OCI-M2 (cell line): ENCODE measurements at regions not wholly inside any gene's neighbourhood (a gene's known extent, or its start where the extent isn't known, plus 50 kb on each side); places are given as distances from the start of the nearest gene placed in this dataset.
"Not testable (repeated sequence)": the region's sequence is repeated elsewhere in the genome, so short reads cannot be mapped to it uniquely, and the experiment has no call there.

Experiments
- DNase-seq: peaks from one replicate; lab custom pipeline; 2025; ENCODE audit not compliant: unreplicated experiment; lab: John Stamatoyannopoulos, UW

DNA sequence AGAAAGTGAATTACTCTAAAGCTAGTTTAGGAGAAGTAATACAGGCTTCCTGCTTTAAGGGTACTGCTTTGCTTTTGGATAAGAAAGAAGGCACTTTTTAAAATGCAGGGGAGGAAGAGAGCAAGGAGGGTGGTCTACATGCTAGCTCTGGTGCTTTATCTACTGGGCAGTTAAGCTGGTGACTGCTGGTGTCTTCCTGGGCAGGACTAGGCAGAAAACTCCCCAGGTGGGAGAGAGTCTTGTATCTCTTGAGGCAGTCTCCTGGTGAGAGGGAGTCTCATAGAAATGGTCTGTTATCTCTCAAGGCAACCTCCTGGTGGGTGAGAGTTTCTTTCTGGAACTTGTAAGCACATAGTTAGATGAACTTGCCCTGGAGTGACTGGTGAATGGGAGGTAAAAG lies 953.9 kb upstream of the GOT2 start:
- DNase-seq: no peak

DNA sequence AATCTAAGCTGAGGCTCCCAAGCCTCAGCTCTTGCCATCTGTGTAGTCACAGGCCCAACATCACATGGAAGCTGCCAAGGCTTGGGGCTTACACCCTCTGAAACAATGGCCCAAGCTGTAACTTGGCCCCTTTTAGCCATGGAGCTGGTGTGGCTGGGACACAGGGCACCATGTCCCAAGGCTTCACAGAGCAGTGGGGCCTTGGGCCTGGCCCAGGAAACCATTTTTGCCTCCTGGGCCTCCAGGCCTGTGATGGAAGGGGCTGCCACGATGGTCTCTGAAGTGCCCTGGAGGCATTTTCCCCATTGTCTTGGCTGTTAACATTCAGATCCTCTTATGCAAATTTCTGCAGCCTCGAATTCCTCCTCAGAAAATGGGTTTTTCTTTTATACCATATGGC lies 952.3 kb upstream of the GOT2 start:
- no peak for DNase-seq

DNA sequence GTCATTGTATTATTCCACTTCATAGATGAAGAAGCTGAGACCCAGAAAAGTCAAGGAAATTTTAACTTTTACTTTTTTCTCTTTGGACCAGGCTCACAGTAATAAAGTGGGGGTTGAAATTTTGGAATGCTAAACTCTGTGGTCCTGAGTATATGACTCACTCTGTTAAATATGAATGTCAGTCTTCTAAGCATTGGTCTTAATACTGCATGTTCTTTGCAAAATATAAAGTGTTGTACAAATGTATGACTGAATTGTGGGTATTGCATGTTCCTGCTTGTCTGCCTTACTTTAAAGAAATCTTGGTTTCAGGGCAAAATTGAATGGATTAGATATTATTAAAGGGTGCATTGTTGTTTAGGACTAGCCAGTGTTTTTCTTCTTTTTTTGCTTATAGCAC lies 950.8 kb upstream of the GOT2 start:
- DNase-seq: no peak

DNA sequence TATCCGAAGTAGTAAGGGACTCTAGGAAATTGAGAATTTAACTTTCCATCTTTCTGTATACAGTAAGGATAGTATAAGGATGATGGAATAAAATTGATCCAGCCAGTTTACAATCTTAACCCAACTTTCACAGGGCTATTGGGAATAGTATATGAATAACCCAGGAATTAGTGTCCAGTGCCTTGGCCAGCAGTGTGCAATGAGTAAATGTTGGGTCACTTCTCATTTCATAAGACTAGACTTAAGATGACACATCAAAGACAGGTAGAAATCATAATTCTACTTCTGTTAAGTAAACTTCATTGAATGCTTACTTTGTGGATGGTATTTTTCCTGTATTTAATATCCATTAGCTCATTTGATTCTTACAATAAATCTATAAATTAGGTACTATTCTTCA lies 949.6 kb upstream of the GOT2 start:
- DNase-seq: no peak

DNA sequence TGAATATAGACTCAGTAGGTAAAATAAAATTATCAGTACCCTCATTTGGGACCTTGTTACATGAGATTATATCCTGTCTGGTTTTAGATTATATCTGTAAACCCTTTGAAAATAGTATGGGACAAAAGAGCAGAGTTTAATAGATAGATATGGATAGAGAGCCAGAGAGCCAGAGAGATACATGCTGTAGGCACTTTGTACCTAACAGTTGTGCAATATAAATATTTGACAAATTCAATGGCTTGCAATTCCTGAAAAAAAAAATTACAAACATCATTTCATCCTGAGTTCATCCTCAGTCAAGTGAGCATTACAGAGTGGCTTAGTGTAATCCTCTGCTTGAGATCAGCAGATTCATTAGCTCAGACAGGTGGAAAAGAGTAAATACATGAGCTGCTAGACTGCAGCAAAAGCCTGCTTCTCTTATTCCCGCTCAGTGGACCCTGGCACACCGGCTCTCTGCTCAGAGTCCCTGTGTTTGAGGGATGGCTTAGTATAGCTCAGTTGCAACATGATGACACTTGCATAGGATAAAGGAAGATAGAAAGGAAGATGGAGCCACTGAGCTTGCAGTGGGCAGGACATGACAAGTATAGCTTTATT lies 931.6 kb upstream of the GOT2 start:
- DNase-seq: no peak

DNA sequence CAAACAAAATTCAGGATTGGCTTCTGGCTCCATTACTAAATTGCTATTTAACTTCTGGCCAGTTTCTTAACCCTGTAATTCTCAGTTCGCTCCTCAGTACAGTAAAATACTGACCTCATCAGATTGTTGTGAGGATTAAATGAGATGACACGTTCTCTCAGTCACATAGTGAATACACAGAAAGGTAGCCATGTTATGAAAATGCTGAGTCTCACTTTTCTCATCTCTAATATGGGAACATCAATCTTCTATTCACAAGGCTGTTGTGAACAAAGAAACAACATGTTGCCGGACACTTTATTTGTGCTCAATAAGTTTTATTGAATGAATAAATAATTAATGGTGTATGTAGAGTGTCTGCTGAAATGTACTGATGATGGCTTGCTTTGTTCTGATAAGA lies 924.5 kb upstream of the GOT2 start:
- DNase-seq: no peak

DNA sequence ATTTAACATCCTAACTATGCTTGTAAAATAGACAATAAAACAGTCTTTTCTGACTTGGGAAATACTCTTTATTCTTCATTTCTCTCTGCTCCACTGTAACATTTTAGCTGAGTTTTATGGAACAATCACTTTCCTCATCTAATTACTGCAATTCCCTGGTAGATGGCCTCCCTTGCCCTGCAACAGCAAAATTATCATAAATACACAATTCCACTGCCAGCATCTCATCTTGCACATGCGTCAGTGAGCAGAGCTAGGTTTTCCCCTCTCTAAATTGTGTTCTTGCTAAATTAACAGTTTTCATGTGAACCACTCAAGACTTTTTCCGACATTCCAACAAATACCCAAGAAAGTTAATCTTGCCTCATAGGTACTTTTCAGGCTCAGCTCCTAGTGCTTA lies 920.9 kb upstream of the GOT2 start:
- no peak for DNase-seq

DNA sequence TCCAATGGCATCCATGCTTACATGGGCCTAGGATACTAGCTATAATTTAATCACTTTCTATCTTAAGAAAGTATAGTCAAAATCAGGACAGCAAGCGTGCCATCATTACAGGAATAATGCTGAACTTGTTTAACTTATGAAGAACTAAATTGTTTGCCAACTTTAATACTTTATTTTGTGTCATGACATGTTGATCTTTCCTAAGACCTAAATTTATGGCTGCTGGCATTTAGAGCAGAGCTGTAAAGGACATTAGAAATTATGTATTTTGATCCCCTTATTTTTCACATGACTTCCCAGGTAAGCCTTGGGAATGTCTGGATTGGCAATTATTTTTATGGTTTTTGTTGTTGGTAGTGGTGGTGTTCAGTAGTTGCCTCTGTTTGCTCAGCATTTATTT lies 920.3 kb upstream of the GOT2 start:
- DNase-seq: no peak

DNA sequence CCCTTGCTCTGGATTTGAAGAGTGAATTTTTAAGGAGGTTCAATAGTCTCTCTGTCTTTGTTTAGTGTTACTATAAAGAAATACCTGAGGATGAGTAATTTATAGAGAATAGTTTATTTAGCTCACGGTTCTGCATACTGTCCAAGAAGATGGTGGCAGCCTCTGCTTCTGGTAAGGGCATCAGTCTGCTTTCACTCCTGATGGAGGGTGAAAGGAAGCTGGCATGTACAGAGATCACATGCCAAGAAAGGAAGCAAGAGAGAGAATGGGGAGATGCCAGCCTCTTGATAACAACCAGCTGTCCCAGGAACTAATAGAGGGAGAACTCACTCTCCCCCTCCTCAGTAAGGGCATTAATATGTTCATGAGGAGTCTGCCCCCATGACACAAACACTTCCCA lies 917.5 kb upstream of the GOT2 start:
- no peak for DNase-seq

DNA sequence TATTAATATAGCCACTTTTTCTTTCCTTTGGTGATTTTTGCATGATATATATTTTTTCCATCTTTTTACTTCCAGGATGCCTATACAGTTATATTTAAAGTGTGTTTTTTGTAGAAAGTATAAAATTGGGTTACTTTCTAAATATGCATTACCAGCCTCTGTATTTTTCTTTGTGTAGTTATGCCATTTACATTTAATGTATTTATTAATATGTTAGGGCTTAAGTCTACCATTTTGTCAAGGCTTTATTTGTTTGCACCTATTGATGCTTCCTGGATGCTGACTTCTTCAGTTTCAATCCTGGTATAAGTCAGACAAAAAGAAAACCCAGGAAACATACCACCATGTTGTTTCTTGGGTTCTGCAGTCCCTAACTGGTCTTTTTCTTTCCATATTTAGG lies 911.1 kb upstream of the GOT2 start:
- no peak for DNase-seq

DNA sequence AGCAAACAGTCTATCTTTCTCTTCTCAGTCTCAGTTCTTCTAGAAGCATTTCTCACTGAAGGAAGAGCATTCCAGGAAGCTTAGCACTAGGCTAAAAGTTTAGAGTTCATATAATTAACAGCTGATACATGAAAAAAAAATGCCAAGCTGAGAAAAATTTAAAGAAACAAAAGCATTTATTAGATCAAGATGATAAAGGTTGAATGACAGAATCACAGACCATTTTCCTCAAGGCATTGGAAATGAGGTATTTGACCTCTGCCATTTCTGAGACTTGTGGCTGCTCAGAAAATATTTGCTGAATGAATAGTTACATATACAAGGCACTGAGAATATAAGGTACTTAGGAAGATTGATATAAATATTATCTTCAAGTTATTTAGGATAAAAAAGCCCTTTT lies 901.6 kb upstream of the GOT2 start:
- no peak for DNase-seq

DNA sequence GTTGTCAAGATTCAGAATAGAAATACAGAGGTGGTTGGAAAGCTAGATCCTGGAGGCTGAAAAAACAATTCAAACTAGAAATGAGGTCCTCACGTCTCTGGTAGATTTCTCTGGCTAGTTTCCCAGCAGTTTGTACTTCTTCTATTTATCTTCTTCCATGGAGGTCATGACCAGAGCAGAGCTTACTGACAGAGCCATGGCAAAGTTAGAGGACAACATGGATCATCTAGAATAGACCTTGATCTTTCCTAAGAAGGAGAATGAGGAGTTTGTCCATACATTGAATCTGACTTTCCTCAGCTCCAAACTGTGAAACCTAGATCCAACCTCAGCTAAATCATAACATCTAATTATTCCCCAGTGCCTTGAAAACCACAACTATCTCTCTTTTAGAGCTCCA lies 900.8 kb upstream of the GOT2 start:
- no peak for DNase-seq

DNA sequence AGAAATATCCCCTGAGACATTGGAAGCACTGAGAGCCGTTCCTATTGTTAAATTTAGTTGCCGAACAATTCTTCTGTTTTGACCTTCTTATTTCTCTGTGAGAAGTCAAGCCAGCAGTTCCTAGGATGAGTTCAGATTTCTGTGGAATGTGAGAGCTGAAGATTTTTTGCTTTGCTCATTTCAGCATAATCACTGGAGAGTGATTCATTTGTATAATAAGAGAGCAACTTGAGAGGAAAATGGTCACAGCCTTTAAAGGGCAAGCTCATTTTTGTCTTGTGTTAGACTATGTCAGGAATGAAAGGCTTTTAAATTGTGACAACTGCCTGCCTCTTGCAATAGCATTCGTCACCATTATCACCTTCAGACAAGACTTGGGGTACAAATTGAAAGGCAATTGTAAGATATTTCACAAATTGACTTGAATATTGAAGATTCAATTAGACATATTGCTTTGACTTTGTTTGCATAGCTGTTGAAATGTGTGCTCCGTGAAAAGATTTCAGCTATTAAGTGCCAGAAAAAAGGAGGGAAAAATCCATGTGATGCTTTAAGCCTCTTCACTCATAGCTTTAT lies 900.0 kb upstream of the GOT2 start:
- no peak for DNase-seq

DNA sequence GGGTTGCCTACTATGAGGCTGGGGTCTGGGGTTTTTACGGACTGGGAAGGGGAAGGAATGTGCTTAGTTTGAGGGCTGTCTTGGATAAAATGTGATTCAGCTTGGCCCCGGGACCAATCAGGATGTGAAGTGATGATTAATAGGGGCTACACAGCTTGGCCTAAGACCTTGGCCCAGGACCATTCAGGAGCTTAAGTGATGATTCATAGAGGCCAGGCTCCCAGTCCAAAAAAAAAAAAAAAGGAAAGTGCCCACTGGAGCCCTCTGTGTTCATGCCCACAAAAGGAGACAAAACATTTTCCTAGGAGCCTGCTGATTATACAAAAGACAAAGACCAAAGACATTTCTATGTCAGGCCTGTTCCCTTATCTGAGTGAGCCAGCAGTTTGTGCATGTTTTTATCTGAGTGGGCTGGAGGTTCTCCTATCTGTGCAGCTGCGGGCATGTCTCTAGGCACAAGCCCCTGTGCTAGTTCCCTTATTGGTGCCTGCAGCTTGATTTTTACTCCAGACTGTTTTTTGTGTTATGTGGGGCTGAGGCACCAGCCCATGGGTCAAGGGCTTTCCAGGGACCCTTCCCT lies 898.2 kb upstream of the GOT2 start:
- peak; percentile 53 for DNase-seq

DNA sequence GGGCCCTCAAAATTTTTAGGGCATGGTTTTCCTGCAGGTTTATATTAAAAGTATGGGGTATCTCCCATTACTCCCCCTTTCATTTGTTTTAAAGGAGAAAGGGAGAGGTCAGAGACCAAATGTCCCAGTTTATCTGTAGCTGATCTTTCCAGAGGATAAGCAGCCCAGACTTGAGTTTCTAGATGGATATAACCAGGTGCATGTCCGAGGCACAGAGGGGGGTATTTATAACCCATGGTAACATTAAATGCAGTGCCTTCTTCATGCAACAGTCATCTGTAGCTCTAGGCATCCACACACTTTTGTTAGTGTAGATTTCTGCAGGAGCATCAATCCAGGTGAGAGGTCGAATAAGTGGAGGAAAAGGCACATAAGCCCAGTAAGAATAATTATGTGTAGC lies 890.3 kb upstream of the GOT2 start:
- not testable (repeated sequence) for DNase-seq

DNA sequence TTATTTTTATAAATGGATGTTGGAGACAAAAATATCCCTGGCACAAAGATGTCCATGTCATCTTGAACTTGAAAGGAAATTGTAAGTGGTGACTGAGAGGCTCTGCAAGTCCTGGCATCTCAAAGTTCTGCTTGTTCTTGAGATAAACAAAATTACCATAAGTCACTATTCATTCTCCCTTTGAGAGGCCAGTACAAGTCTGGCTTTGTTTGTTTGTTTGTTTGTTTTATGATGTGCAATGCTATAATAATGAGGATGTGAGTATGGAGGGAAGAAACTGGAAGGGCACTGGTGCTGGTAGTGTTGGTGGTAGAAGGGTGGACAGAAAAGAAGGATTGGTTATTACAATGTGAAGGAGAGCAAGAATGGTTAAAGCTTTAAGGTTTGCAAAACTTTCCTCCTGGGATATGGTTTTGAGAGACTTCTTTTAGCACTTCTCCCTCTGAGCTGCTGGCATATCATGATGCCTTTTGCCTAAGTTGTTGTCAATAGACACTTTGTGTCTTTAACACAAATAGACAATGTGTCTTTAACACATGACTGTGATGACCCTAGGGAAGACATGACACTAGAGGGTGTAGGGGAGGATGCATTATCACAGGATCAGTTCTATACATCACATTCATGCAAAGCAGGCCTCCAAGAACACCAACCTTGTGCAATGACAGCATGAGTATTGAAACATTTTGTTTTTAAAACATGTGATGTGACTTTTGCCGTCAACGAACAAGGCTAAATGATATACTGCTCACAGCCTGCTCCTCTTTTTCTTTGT lies 880.5 kb upstream of the GOT2 start:
- no peak for DNase-seq

DNA sequence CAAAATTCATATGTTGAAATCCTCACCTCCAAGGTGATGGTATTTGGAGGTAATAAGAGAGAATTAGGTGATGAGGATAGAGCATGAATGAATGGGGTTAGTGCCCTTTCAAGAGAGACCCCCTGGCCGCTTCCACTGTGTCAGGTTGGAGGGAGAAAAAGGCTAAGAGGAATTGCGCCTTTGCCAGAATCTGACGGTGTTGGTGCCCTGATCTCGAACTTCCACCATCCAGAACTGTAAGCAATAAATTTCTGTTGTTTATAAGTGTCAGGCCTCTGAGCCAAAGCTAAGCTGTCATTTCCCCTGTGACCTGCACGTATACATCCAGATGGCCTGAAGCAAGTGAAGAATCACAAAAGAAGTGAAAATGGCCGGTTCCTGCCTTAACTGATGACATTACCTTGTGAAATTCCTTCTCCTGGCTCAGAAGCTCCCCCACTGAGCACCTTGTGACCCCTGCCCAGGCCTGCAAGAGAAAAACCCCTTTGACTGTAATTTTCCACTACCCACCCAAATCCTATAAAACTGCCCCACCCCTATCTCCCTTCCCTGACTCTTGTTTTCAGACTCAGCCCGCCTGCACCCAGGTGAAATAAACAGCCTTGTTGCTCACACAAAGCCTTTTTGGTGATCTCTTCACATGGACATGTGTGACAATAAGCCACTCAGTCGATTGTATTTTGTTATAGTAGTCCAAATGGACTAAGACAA lies 878.9 kb upstream of the GOT2 start:
- DNase-seq: not testable (repeated sequence)

DNA sequence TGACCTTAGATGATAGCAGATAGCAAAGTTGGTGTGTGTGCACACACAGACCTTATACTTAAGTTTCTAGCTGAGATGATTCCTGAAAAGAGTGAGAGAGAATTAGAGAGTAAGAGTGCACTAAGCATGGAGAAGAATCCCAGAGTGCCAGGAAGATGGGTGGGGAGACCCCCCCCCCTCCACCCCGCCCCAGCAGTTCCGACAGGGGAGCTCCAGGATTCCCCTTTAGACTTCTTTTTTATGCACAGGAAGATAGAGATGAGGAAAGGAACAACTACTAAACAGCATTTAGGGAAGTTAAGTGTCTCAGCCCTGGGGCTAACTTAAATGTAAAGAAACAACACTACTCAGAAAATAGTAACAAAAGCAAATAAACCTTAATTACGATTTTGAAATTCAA lies 878.0 kb upstream of the GOT2 start:
- no peak for DNase-seq

DNA sequence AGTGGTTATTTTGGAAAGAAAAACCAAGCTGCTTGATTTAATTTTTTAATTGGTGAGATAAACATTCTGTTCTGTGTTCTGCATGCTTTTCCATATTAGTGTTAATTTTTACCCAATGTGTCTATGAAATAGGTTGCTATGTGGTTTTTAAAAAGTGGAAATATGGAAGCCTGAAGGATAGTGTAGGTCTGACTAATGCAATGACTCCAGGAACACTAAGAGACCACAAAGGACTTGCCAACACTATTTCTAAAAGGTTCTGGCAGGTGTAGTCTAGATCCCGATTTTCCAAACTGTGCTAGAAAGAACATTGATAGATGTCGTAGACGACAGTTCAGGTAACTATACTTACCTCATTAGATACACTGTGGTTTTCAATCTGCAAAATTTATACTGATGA lies 877.4 kb upstream of the GOT2 start:
- DNase-seq: no peak

DNA sequence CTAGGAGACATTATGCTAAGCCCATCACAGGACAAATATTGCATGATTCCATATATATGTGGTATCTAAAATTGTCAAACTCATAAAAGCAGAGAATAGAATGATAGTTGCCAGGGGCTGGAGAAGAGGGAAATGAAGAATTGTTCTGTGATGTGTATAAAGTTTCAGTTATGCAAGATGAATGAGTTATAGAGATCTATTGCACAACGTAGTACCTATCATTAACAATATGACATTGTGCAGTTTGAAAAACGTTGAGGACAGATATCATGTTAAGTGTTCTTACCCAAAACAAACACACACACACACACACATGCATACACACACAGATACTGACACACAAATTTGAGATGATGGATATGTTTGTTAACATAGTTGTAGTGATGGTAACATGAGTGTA lies 871.6 kb upstream of the GOT2 start:
- DNase-seq: no peak

DNA sequence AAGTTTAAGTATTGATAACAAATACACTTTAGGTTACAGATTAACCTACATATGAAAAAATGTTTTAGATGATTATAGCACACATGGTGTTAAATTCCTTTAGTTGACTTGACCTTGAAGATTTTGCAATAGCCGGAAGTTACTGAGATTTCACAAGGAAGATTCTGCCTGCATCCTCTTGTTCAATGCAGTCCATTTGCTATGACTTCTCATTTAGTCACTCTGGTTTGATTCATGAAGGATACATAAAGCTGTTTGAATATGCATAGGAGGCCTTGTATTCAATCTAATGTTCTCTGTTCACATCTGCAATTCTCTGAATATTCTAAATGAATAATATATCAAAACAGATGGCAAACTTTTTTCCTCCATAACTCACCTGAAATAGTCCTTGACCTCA lies 870.2 kb upstream of the GOT2 start:
- no peak for DNase-seq

DNA sequence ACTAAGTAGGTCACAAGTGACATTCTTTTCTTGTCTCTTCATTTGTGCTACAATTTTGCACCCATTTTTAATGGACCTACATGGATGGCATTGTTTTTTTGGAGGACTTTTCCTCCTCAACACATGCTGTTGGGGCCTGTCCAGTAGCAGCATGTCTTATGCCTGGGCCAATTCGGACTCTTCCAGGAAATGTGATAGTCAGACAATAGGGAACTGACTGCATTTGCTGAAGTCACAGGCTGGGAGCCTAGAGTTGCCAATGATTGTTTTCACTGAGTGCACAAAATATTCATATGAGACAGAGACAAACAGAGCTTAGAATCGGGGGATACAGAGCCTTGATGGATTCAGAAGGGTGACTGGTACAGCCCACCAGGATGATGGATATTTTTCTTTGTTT lies 867.3 kb upstream of the GOT2 start:
- DNase-seq: no peak
